MM.1S (cell line): ENCODE measurements at regions not wholly inside any gene's neighbourhood (a gene's known extent, or its start where the extent isn't known, plus 50 kb on each side); places are given as distances from the start of the nearest gene placed in this dataset.

ENCODE experiments used
- DNase-seq: peaks from one replicate; pipeline ENCODE4 v3.0.0-alpha.2; 2015
- H2AFZ ChIP-seq: fragments of 300-600 bp; sonication (generic); 2 replicates; pipeline ENCODE4 v1.6.0; 2016; ENCODE audit warnings: antibody characterized with exemption, low read length
- H3F3A ChIP-seq: fragments of 300-600 bp; sonication (generic); 2 replicates; pipeline ENCODE4 v1.6.1; 2016; ENCODE audit warnings: mild to moderate bottlenecking, antibody characterized with exemption, low read length, moderate library complexity, mixed read lengths; ENCODE audit not compliant: insufficient read depth
- H3K27ac ChIP-seq: fragments of 300-600 bp; sonication (generic); 2 replicates; pipeline ENCODE4 v1.5.1; 2016; ENCODE audit warnings: mild to moderate bottlenecking, low read length
- H3K27me3 ChIP-seq: fragments of 300-600 bp; sonication (generic); replicated peaks from 2 replicates; pipeline ENCODE4 v1.6.0; 2016; ENCODE audit warnings: low read length; ENCODE audit not compliant: insufficient read depth
- H3K36me3 ChIP-seq: fragments of 300-600 bp; sonication (generic); replicated peaks from 2 replicates; pipeline ENCODE4 v1.6.1; 2016; ENCODE audit warnings: mild to moderate bottlenecking, low read length, mixed read lengths; ENCODE audit not compliant: insufficient read depth
- H3K4me1 ChIP-seq: fragments of 300-600 bp; sonication (generic); 2 replicates; pipeline ENCODE4 v1.6.1; 2016; ENCODE audit warnings: low read length, mixed read lengths
- H3K4me2 ChIP-seq: fragments of 300-600 bp; sonication (generic); 2 replicates; pipeline ENCODE4 v1.6.0; 2016; ENCODE audit warnings: low read depth, low read length
- H3K4me3 ChIP-seq: fragments of 300-600 bp; sonication (generic); 2 replicates; pipeline ENCODE4 v1.5.1; 2016; ENCODE audit warnings: low read length, mixed read lengths
- H3K79me2 ChIP-seq: fragments of 300-600 bp; sonication (generic); 2 replicates; pipeline ENCODE4 v1.6.1; 2016; ENCODE audit warnings: mixed run types, low read length, mixed read lengths
- H3K9ac ChIP-seq: fragments of 300-600 bp; sonication (generic); 2 replicates; pipeline ENCODE4 v1.6.1; 2016; ENCODE audit warnings: low read length, mixed read lengths
- H3K9me2 ChIP-seq: fragments of 300-600 bp; sonication (generic); replicated peaks from 2 replicates; pipeline ENCODE4 v1.6.1; 2016; ENCODE audit warnings: mild to moderate bottlenecking, low read length, mixed read lengths; ENCODE audit not compliant: insufficient read depth
- H3K9me3 ChIP-seq: fragments of 300-600 bp; sonication (generic); replicated peaks from 2 replicates; pipeline ENCODE4 v1.6.1; 2016; ENCODE audit warnings: mild to moderate bottlenecking, low read length, mixed read lengths; ENCODE audit not compliant: insufficient read depth
- H4K20me1 ChIP-seq: fragments of 300-600 bp; sonication (generic); 2 replicates; pipeline ENCODE4 v1.6.1; 2016; ENCODE audit warnings: mild to moderate bottlenecking, low read length, moderate library complexity, mixed read lengths; ENCODE audit not compliant: insufficient read depth
- EZH2 ChIP-seq: fragments of 300-600 bp; sonication (generic); optimal IDR thresholded peaks from 2 replicates; pipeline ENCODE3; 2017; ENCODE audit warnings: low read depth, mild to moderate bottlenecking, antibody characterized with exemption, low read length, mixed read lengths
- EZH2phosphoT487 ChIP-seq: fragments of 300-600 bp; sonication (generic); IDR thresholded peaks from 2 replicates; pipeline ENCODE4 v1.6.1; 2018; ENCODE audit warnings: antibody characterized with exemption, low read length
- TF ChIP-seq, protein P1 (sequence below): fragments of 300-600 bp; sonication (generic); IDR thresholded peaks from 2 replicates; pipeline ENCODE4 v1.5.1; 2016; ENCODE audit warnings: antibody characterized with exemption, low read length, mixed read lengths

DNA sequence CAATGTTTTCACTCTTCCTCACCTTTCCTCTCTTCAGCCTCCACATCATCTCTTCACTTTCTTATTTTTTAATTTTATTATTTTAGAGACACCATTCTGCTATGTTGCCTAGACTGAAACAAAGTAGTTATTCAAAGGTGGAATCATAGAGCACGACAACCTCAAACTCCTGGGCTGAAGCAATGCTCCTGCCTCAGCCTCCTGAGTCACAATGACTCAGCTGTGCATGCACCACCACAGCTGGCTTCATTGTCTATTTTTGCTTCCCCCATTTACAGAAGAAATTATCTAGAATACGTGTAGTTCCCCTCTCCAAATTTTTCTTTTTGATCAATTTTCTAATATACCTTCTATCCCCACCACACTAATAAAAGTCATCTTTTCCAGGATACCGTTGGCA, 911.5 kb upstream of the SOX11 start:
- H2AFZ ChIP-seq: no peak overlapping the region
- no peaks in the 10 kb centered on the region for H3K4me1 ChIP-seq
- H3K27me3 ChIP-seq: no peaks in the 10 kb centered on the region
- no peak overlapping the region for H3K4me2 ChIP-seq
- H3K9me3 ChIP-seq: no peaks in the 10 kb centered on the region
- H3K27ac ChIP-seq: no peak overlapping the region
- H3K79me2 ChIP-seq: no peaks in the 10 kb centered on the region
- H4K20me1 ChIP-seq: no peaks in the 10 kb centered on the region
- no peak overlapping the region for H3K9ac ChIP-seq
- no peaks in the 10 kb centered on the region for H3K9me2 ChIP-seq
- no peaks in the 10 kb centered on the region for H3K36me3 ChIP-seq
- no peaks in the 10 kb centered on the region for H3F3A ChIP-seq
- TF ChIP-seq EZH2phosphoT487 (no peak), EZH2 (no peak)
- TF ChIP-seq, protein P1, sequence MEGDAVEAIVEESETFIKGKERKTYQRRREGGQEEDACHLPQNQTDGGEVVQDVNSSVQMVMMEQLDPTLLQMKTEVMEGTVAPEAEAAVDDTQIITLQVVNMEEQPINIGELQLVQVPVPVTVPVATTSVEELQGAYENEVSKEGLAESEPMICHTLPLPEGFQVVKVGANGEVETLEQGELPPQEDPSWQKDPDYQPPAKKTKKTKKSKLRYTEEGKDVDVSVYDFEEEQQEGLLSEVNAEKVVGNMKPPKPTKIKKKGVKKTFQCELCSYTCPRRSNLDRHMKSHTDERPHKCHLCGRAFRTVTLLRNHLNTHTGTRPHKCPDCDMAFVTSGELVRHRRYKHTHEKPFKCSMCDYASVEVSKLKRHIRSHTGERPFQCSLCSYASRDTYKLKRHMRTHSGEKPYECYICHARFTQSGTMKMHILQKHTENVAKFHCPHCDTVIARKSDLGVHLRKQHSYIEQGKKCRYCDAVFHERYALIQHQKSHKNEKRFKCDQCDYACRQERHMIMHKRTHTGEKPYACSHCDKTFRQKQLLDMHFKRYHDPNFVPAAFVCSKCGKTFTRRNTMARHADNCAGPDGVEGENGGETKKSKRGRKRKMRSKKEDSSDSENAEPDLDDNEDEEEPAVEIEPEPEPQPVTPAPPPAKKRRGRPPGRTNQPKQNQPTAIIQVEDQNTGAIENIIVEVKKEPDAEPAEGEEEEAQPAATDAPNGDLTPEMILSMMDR: no peak
- DNase-seq: no peak
- no peak overlapping the region for H3K4me3 ChIP-seq

DNA sequence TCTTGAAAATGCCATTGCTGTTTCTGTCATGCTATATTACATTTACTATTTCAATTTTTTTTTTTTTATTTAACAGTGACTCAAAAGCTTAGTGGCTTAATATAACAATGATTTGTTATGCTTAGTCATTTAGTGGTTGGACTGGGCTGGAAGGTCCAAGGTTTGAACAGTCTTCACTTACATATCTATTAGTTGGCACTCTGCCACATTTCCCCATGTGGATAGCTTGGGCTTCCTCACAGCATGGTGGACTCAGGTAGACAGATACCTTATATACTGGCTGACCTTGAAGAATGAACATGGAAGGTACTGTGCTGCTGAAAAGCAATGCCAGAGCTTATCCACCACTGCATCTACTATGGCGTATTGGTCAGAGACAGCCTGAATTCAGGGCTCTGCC, 909.5 kb upstream of the SOX11 start:
- Histone ChIP-seq H3K9me2 (no peaks in the 10 kb centered on the region), H2AFZ (no peak overlapping the region), H3K9ac (no peak overlapping the region), H3K79me2 (no peaks in the 10 kb centered on the region), H4K20me1 (no peaks in the 10 kb centered on the region), H3F3A (no peaks in the 10 kb centered on the region), H3K4me1 (no peaks in the 10 kb centered on the region), H3K9me3 (no peaks in the 10 kb centered on the region), H3K4me3 (no peak overlapping the region), H3K36me3 (no peaks in the 10 kb centered on the region), H3K27me3 (no peaks in the 10 kb centered on the region), H3K4me2 (no peak overlapping the region), H3K27ac (no peak overlapping the region)
- TF ChIP-seq EZH2phosphoT487 (no peak), EZH2 (no peak)
- TF ChIP-seq, protein P1: no peak
- no peak for DNase-seq

DNA sequence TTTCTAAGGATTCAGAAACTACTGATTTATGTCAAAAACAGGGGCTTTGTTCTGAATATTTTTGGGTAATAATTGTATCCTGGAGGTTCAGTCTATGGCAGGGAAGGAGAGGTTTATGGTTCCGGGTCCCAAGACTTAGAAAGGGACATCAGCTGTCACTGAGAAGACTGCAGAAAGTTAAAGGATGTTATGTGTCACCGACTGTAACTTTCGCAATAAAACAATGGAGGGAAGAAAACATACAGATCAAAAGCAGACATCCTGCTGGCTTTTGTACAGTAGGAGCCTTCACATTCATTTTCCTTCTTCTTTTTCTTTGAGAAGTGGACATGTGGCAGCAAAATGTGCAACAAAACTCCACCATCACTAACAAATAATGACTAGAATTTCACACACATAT, 900.7 kb upstream of the SOX11 start:
- no peak overlapping the region for H3K4me3 ChIP-seq
- TF ChIP-seq, protein P1: no peak
- TF ChIP-seq EZH2: no peak
- TF ChIP-seq EZH2phosphoT487: no peak
- no peaks in the 10 kb centered on the region for H3K4me1 ChIP-seq
- H3K79me2 ChIP-seq: no peaks in the 10 kb centered on the region
- no peak overlapping the region for H2AFZ ChIP-seq
- H3K27ac ChIP-seq: no peak overlapping the region
- no peaks in the 10 kb centered on the region for H3K36me3 ChIP-seq
- H3K9ac ChIP-seq: no peak overlapping the region
- H4K20me1 ChIP-seq: no peaks in the 10 kb centered on the region
- H3K4me2 ChIP-seq: no peak overlapping the region
- no peaks in the 10 kb centered on the region for H3K9me2 ChIP-seq
- H3K9me3 ChIP-seq: no peaks in the 10 kb centered on the region
- no peaks in the 10 kb centered on the region for H3K27me3 ChIP-seq
- DNase-seq: no peak
- H3F3A ChIP-seq: no peaks in the 10 kb centered on the region

DNA sequence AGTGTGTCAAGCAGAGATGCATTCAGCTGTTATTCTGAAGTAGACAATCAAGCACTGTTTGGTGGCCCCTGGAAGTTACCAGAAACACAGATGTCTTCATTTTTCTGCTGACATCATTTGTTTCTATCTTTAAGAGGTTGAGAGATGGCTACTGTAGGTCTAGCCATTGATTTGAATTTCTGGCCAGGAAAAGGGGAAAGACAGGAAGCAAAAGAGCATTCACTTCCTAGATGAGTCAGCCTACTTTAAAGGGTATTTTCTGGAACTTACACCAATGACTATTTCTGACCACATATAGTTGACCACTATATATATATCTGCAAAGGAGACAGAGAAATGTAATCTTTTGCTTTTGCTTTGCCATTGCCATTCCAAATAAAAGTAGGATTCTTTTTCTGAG, 900.1 kb upstream of the SOX11 start:
- no peak overlapping the region for H3K4me3 ChIP-seq

More for the DNA sequence above, 900.1 kb upstream of the SOX11 start:
- Histone ChIP-seq H3K4me2 (no peak overlapping the region), H3K27me3 (no peaks in the 10 kb centered on the region), H3K36me3 (no peaks in the 10 kb centered on the region), H4K20me1 (no peaks in the 10 kb centered on the region), H3K79me2 (no peaks in the 10 kb centered on the region), H3K9me3 (no peaks in the 10 kb centered on the region), H2AFZ (no peak overlapping the region), H3F3A (no peaks in the 10 kb centered on the region), H3K4me1 (no peaks in the 10 kb centered on the region), H3K27ac (no peak overlapping the region), H3K9ac (no peak overlapping the region), H3K9me2 (no peaks in the 10 kb centered on the region)
- DNase-seq: no peak
- TF ChIP-seq EZH2phosphoT487 (no peak), EZH2 (no peak)
- TF ChIP-seq, protein P1: no peak
